ENCODE measurements at regions not wholly inside any gene's neighbourhood (a gene's known extent, or its start where the extent isn't known, plus 50 kb on each side); places are given as distances from the start of the nearest gene placed in this dataset.

GRCh38 chr3:159401069-159401468 lies 587.6 kb upstream of the IL12A start:
- TF ChIP-seq POLR2AphosphoS5 (IDR thresholded peaks at IDR 0.05; ENCODE audit: low read depth, low read length) (no peak), CTCF (IDR thresholded peaks at IDR 0.05 in 2 of 3, conservative IDR thresholded peaks at IDR 0.05 in 1 of 3; ENCODE audit: borderline replicate concordance in 1 of 3, insufficient read depth in 1 of 3, low read depth in 2 of 3, low read length in 2 of 3) (no peak), SP1 (IDR thresholded peaks at IDR 0.05; ENCODE audit: low read depth) (no peak), POLR2A (IDR thresholded peaks at IDR 0.05; ENCODE audit: borderline replicate concordance, extremely low read depth, insufficient read depth, insufficient read length) (no peak)

All from HCT116 (cell line).